HG02571 (cell line): ENCODE measurements at regions not wholly inside any gene's neighbourhood (a gene's known extent, or its start where the extent isn't known, plus 50 kb on each side); places are given as distances from the start of the nearest gene placed in this dataset.

Experiments used
- ATAC-seq: cut with Tn5 transposase; IDR thresholded peaks from one replicate; pipeline ENCODE4 v1.9.1; 2021; ENCODE audit warnings: mild to moderate bottlenecking, moderate library complexity; ENCODE audit not compliant: unreplicated experiment

DNA sequence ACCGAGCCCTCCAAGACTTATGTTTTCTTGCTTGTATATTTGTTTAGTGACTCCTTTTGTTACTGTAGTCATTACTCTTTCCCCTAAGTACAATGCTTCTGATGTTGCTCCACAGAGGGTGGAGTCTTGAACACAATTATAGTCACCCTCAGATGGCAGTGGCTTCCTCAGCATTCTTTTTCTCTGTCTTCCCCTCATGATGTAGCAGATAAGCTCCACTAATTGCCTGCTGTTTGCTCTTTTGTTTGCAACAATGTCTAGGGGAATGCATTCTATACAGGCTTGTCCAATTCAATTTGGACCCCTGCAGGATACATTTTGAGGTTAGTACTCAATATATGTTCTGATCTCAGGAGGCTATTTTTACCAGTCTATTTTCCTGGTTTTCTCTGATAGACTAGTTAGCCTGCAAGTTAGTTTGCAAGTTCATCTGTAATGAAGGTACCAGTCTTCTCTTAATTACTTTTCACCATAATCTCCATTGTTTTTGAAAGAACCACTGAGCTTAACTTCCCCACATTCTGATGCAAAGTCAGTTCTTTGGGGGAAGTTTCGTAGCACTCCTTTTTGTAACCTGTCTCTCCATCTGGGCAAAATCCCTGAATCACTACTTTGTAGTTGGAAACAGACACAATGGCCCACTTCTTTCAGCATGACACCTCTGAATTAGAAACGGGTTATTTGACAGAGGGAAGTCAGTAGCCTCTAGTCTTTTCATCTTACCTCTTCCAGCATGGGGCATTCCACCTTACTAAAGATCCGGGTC is 1509.2 kb downstream of the CDH11 start:
- ATAC-seq: no peak

DNA sequence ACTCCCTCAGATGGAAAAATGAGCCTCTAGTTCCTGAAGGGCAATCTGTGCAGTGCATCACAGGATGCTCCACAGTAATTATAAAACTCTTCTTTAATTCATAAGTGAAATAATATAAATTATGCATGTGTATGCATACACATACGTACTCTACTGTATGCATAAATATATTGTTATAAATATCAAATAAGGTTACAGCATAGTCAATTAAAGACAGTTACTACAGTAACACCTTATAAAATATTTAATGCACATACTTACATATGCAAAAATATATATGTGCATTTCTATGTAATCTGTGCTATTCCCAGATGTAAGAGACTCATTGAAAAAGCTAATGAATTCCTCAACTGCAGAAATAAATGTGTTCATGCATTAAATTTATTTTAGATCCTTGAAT is 1515.1 kb downstream of the CDH11 start:
- no peak for ATAC-seq

DNA sequence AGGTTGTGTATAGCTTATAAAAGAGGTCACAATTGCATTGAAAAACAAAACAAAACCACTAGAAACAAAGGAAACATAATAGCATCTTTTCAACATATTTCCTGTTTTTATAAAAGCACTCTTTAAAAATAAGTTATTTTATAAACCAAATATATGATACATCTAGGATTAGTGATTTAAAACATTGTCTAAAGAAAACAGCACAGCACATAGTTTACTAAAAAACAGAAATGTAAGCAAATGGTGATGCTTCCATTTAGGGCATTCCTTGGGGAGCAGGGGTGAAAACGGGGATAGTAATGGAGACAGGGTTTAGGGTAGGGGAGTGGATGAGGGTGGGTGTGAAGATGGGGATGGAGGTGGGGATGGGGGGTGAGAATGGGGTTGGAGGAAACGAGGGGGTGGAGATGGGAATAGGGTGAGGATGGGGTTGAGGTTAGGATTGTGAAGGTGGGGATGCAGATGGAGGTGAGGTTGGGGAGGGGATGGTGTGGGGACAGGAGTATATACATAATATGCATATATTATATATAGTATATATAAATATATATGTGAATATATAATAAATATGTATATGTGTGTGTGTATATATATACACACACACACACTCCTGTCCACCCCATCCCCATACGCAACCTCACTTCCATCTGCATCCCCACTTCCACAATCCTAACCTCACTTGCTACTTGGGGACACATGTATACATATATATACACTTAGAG is 1519.5 kb downstream of the CDH11 start:
- ATAC-seq: no peak

DNA sequence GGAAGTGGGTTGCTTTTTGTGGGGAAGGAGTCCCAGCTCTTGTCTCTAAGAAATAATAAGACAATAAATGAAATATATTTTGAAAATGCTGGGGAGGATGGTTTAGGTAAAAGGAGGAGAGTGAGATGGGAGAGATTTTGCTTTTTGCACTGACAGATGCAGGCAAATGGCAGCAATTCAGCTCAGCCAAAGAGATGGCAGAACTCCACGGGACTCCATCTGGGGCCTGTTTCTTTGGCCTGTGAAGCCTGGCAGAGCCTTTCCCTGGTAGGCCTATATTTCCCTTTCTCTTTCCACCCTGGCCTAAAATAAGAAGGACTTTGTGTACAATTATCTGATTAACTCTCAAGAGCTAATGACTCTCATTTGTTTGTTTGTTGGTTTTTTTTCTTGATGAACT is 1525.1 kb downstream of the CDH11 start:
- no peak for ATAC-seq

DNA sequence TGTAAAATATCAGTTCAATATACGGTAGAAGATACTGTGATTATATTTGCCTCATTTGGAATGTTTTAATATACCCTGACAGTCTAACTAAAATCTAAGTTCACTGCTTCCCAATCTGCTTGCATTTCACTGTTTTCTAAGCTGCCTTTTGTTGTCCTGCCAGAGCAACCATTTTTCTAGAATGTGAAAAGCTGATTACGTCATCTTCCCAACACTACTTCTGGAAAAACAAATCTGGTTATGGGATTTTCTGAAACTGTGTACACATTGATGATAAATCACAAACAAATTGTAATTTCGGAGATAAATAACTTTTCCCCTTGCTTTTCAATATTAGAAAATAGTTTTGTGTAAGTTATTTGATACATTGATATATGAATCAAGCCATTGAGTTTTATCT is 1529.0 kb downstream of the CDH11 start:
- ATAC-seq: no peak

DNA sequence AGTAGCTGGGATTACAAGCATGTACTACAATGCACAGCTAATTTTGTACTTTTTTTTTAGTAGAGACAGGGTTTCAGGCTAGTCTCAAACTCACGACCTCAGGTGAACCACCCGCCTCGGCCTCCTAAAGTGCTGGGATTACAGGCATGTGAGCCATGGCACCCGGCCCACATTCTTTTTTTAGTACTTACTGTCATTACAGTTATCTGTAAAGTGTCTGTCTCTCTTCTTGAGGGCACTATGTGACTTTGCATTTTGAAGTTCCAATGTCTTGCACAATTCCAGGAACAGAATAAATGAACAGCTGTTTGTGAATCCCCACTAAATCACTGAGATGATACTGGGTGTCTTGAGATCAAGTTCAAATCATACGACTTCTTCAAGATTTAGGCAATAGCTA is 1540.3 kb downstream of the CDH11 start:
- no peak for ATAC-seq

DNA sequence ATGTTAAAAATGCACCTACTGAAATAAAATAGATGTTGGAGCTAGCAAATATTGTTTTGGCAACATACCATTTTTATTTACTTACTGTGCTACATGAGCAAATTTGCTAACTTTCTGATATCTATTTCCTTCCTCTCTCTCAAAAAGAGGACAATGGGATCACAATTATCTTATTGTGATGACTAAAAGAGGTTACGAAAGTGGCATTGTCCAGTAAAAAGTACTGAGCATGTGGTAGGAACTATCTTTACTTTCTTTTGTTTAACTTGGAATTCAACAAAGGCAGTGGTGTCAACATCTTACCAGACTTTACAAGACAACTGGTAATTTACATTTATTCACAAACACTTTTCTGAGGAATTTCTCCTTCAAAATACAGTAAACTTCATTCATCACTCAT is 1542.6 kb upstream of the CDH8 start:
- no peak for ATAC-seq

DNA sequence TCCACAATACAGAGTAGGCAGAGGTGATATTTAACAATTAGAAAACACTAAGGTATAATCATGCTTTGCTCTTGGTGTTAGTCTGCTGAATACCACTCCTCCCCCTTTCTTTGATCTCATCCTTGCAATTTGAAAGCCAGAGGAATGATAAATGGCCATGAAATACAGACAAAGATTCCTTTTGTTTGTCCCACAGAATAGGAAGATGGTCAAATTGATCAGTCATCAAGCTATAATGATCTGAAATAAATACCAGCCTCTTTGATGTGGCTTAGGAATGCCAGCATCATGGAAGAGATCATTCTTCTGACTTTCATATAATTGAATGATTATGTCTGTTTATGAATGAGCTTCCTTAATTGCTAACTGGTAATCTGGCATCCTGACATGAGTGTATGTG is 1541.7 kb upstream of the CDH8 start:
- no peak for ATAC-seq

DNA sequence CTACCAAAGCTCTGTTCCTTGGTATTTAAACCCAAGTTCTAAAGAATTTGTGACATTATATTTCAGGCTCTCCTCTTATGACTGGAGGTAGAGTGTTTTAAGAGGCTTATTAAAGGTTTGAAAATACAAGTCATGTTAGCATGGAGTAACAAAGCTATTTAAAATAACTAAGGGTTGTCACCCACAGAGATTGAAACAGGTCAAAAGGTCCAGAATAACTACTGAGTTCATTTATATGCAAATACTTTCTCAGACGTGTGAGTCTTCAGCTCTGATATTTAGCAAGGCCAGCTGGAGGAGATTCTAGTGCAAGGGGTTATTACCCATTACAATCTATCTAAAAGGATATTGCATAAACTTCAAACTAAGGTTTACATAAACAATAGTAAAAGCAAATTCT is 1538.8 kb upstream of the CDH8 start:
- no peak for ATAC-seq

DNA sequence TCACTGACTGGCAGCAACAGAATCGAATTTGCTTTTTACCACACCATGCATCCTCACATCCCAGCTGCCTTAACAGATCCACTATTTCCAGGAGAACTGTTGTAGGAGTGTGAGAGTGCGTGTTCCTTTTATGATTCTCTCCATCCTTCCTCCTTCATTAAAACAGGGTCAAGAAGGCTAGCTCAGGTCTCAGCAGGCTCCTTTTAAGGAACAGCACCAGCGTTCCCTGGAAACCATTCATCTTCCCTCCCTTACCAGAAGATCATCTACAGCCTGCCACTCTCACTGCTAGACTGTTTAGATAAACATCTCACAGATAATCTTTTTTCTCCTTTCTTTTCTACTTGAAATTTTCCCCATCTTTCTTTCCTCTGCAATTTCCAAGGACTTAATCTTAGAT is 1531.9 kb upstream of the CDH8 start:
- no peak for ATAC-seq

DNA sequence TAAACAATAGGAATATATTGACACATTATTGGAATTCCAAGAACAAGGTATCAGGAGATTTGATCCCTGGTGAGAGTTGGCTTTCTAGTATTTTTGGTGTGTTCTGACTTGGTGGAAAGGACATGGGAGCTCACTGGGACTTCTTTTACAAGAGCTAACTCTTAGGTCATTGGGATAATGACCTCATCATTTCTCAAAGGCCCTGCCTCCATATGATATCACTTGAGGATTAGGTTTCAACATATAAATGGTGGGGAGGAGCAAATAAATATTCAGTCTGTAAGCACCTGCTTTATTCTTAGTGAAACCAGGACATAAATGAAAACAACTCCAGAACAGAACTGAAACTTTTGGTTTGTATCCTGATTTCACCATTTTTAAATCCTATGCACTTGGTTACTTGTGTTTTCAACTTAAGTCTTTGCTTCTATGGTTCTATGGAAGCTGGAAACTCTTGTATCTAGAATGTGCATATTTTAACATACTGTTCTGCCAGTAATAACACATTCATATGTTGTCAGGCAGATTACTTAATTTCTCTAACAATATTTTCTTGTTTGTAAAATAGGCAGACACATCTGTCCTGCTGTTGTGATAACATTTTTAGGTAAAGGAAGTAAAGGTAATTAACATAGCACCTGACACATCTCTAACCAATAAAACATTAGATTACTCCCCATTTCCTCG is 1527.7 kb upstream of the CDH8 start:
- no peak for ATAC-seq

DNA sequence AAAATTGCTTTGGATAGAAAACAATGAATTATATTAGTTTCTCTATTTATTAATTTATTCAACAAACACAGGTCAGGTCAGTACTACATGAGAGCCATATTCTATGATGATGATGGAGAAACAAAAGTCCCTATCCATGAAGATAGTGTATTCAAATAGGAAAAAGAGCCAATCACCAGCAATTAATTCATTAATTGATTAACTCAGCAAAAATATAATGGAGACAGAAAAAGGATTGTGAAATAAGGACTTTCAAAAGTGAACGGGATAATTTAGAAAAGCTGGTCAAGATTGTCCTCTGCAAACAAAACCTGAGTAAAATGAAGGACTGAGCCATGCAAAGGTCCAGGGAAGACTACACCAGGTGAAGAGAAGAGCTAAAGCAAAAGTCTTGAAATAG is 1517.7 kb upstream of the CDH8 start:
- no peak for ATAC-seq

DNA sequence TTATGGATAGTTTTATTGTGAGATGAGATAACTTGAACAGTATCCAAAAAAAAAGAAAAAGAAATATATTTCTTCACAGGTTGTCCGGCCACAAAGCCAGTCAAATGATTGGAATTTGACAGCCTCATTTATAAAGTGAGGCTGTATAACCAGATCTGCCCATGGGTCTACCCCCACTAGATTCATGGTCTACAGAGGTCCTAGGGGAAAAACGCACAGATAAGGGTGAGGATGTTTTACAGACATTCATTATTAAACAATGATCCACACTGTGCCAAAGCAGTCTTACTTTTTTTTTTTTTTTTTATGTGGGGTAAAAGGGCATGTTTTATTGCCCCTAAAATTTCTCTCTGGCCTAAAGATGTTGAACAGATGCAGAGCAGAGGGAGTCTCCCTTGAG is 1503.0 kb upstream of the CDH8 start:
- no peak for ATAC-seq

DNA sequence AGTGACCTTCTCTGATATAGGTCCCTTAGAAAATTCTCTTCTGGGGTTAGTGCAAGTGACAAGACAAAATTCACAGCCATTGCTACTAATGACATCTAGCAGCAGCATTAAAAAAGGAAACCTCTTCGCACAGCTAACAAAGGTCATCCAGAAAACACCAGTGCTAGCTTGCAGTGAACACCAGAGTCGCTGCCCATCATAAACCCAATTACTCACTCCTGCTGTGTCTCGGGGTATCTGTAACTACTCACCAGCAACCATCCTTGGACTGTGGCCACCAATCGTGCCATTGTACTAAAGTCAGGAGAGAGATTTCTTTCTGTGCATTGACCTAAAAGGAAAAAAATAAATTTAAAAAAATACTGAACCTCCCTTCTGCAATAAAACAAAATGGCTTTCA is 1494.7 kb upstream of the CDH8 start:
- ATAC-seq: no peak

DNA sequence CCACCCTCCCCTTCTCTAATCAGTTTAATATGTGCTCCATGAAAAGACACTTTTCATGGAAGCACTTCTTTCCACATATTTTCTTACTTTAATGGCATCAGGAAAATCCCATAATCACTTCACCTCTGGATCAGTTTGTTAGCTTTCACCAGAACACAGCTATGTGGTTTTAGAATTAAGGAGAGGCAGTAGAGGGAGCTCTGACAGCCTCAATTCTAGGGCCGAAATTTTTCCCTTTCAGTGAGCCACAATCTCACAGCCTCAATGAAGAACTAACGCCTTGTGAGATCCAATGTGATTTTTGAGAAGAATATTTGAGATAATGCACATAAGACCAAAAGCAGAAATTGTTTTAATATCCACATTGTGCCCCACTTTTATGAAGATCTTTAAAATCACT is 1494.0 kb upstream of the CDH8 start:
- no peak for ATAC-seq

DNA sequence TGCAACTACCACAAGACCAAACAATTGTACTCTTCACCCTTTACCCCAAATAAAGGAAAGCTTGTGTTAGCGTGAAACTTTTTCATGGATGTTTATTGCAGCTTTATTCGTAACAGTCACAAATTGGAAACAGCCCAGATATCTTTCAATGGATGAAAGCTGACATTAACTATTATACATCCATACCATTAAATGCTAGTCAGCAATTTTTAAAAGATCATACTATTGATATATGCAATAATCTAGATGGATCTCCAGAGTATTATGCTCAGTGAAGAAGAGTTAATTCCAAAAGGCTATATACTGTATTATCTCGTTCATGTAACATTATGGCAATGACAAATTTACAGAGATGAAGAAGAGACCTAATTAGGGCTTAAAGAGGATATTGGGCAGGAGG is 1491.2 kb upstream of the CDH8 start:
- ATAC-seq: no peak

DNA sequence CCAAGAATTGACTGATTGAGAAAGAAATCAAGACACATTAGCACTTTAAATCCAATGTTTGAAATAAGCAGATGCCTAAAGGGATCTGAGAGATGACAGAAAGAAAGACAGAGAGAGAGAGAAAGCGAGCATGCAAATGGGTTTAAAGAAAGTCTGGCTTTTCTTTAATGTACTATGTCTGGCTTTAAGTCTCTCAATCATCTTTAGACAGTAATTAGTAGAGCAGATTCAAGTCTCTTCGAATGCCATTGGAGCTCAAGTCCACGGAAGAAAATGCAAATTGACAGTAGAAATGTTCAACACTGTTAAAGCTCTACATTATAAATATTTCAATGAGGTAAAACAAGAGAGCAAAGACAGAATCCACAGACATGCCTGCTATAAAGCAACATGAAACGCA is 1480.2 kb upstream of the CDH8 start:
- no peak for ATAC-seq

DNA sequence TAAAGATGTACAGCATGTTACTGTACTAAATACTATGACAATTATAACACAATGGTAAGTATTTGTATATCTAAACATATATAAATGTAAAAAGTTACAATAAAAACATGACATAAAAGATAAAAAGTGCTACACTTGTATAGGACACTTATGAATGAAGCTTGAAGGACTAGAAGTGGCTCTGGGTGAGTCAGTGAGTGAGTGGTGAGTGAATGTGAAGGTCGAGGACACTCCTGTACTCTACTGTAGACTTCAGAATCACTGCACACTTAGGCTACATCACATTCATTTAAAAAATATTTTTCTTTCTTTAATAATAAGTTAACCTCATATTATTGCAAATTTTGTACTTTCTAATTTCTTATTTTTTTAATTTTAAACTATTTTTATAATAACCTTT is 1476.7 kb upstream of the CDH8 start:
- ATAC-seq: no peak

DNA sequence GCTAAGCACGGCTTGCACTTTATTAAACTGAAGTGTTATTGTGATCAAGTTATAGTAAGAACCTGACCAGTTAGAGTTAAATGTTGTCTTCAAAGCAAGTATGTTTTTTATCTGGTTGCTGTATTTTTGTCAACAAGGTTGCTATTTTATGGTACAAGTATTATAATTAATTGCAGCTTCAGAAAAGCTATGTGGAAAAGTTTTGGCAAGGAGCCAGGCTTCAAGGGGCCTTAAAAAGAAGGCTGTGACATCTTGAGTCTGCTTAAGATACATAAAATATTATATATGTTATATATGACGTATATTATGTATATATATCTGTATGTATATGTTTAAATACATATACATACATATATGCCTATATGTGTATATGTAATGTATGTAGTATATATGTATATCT is 1461.2 kb upstream of the CDH8 start:
- no peak for ATAC-seq

DNA sequence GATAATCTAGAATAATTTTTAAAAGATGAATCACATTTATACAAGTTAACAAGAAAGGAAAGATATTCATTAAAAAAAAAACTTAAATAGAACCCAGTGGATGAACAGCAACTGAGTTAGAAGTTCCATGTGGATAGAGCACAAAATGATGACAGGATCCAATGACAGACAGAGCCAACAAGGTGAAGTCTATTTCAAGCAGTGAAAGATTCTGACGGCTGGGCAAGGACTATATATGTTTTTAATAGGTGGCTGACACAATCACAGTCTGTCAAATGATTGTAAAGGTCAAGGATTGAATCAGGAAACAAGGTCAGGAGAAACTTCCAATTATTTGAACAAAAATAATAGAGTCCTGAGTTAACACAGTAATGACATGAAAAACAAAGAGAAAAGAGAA is 1460.0 kb upstream of the CDH8 start:
- ATAC-seq: no peak

DNA sequence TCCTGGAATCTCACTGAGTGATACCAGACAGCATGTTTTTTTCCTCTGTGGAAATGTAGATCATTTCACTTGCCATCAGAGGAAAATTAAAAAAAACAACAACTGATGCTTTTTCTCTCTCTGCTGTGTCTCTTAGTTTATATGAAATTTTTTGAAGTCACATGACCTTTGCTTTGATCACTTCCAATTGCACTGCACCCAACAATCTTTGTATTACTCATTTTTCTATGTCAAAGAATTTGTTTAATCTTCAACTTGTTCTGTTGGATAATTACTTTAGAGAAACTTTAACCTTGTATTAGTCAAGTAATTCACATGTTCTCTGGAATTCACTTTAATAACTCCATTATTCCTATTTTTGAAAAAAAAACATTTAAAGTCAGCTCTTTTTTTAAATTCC is 1452.7 kb upstream of the CDH8 start:
- no peak for ATAC-seq

DNA sequence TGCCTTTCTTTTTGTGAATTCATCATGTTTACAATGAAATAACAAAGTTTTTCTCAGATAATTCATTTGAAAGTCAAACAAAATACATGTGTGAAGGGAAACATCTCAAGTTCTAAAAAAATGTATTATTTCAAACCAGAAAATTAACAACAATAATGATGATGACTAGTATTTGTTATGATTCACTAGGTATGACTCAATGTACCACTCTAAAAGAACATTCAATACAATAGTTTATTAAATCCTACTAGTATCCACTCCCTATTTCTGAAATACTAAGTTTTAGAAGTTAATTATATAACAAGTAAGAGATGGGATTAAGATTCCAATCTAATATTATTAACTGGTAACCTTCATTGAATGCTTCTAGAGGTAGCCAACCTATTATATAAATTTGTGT is 1444.8 kb upstream of the CDH8 start:
- no peak for ATAC-seq
